ENCODE measurements at regions not wholly inside any gene's neighbourhood (a gene's known extent, or its start where the extent isn't known, plus 50 kb on each side); places are given as distances from the start of the nearest gene placed in this dataset.

DNA sequence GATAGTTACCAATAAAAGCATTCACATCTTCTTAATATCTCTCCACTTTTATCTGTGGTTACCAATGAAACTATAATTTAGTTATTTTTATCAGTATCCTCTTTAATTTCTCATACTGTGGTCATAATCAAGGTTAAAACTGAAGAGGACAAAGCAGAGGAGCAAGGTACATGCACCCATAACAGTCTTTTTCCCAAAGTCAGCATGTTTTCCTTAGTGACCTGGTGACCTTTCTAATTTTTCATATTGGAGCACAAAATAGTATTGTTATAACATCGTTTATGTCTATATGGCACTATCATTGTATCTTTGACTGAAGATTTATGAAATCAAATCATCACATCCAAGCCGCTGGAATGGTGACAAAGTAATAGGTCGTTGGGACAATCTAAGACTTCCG, 51.5 kb upstream of the CHORDC1 start:
- Mint-ChIP-seq H3K4me1 (no peaks in the 10 kb centered on the region), H3K9me3 (no peaks in the 10 kb centered on the region), H3K36me3 (ENCODE audit: low read depth) (no peaks in the 10 kb centered on the region), H3K27me3 (no peaks in the 10 kb centered on the region), H3K27ac (no peak overlapping the region), H3K4me3 (no peak overlapping the region)
- intact Hi-C loops (cut with micrococcal nuclease) = no loop called here
- DNase-seq = no peak

Measured in activated CD4-positive, alpha-beta T cell treated with anti-CD3 and anti-CD28 coated beads, Interleukin-2, amount 10 ng/mL, durations not matched to agents 24 days and 14 days (primary cell).